Esophagus muscularis mucosa (tissue), 4 donors: ENCODE measurements at regions not wholly inside any gene's neighbourhood (a gene's known extent, or its start where the extent isn't known, plus 50 kb on each side); places are given as distances from the start of the nearest gene placed in this dataset.

ENCODE experiments used
- DNase-seq: peaks from one replicate; pipeline ENCODE4 v3.0.0-alpha.2; 2017; ENCODE audit errors: extremely low spot score
- H3K27ac ChIP-seq, 4 donors: fragments of 200-600 bp; sonication (generic); replicated peaks in 1 of 4; 1 replicate in 3 of 4; 2 replicates in 1 of 4; pipeline ENCODE4 v1.5.1; 2016 to 2019; ENCODE audit warnings: mild to moderate bottlenecking in 1 of 4
- H3K27me3 ChIP-seq, 4 donors: fragments of 200-600 bp; sonication (generic); one replicate each; pipeline versions ENCODE4 v1.5.1 to v1.6.0; 2016 to 2019
- H3K36me3 ChIP-seq, 4 donors: fragments of 200-600 bp; sonication (generic); one replicate each; pipeline ENCODE4 v1.5.1; 2016 to 2019
- H3K4me1 ChIP-seq, 4 donors: fragments of 200-600 bp; sonication (generic); one replicate each; pipeline ENCODE4 v1.5.1; 2016 to 2019
- H3K4me3 ChIP-seq, 4 donors: fragments of 200-600 bp; sonication (generic); 1 replicate in 2 of 4; 2 replicates in 2 of 4; pipeline ENCODE4 v1.5.1; 2016 to 2019; ENCODE audit warnings: mild to moderate bottlenecking in 4 of 4, moderate library complexity in 1 of 4
- H3K9me3 ChIP-seq, 4 donors: fragments of 200-600 bp; sonication (generic); 1 replicate in 3 of 4; 2 replicates in 1 of 4; pipeline ENCODE4 v1.5.1; 2016 to 2019
- EP300 ChIP-seq: sonication (generic); formaldehyde crosslinking; IDR thresholded peaks from one replicate; pipeline ENCODE4 v1.6.1; 2017; ENCODE audit warnings: antibody characterized with exemption
- POLR2A ChIP-seq: fragments of 450-650 bp; IDR thresholded peaks from one replicate; pipeline ENCODE4 v1.6.1; 2017; ENCODE audit warnings: antibody characterized with exemption, moderate library complexity, mild to moderate bottlenecking, low read depth
- POLR2AphosphoS5 ChIP-seq, 2 donors: sonication (generic); formaldehyde crosslinking; IDR thresholded peaks; one replicate each; pipeline ENCODE4 v1.6.1; 2017; ENCODE audit warnings: antibody characterized with exemption in 2 of 2
- WGBS: methylation state at CpG from one replicate; pipeline ENCODE4 v1.1.5; 2018; 5-methylcytosine and 5-hydroxymethylcytosine counted together
- intact Hi-C: fragments of 100-400 bp; cut with DNase I; formaldehyde crosslinking; loops from one replicate; pipeline ENCODE4 v1.15.1; 2023
- TF ChIP-seq, protein P1 (sequence below), 3 experiments: fragments of 200-600 bp in 2 of 3; fragments of 450-650 bp in 1 of 3; sonication (generic) in 2 of 3; IDR thresholded peaks; one replicate each; pipeline ENCODE4 v1.5.1; 2017 to 2019; ENCODE audit warnings: antibody characterized with exemption in 3 of 3, mild to moderate bottlenecking in 2 of 3, moderate library complexity in 1 of 3

GRCh38 chr10:78966182-78966787 lies 102.5 kb upstream of the ZMIZ1 start:
- TF ChIP-seq POLR2A: no peak
- TF ChIP-seq, protein P1, sequence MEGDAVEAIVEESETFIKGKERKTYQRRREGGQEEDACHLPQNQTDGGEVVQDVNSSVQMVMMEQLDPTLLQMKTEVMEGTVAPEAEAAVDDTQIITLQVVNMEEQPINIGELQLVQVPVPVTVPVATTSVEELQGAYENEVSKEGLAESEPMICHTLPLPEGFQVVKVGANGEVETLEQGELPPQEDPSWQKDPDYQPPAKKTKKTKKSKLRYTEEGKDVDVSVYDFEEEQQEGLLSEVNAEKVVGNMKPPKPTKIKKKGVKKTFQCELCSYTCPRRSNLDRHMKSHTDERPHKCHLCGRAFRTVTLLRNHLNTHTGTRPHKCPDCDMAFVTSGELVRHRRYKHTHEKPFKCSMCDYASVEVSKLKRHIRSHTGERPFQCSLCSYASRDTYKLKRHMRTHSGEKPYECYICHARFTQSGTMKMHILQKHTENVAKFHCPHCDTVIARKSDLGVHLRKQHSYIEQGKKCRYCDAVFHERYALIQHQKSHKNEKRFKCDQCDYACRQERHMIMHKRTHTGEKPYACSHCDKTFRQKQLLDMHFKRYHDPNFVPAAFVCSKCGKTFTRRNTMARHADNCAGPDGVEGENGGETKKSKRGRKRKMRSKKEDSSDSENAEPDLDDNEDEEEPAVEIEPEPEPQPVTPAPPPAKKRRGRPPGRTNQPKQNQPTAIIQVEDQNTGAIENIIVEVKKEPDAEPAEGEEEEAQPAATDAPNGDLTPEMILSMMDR (IDR thresholded peaks at IDR 0.05): no peak
- TF ChIP-seq POLR2AphosphoS5 (IDR thresholded peaks at IDR 0.05): no peak
- TF ChIP-seq EP300: no peak
- Histone ChIP-seq H3K9me3 (no peaks in the 10 kb centered on the region), H3K4me1 (peaks cover 18 to 49% (median 44%) of the 10 kb centered on the region in 4 donors), H3K27ac (no peak overlapping the region), H3K27me3 (no peaks in the 10 kb centered on the region), H3K4me3 (no peak overlapping the region), H3K36me3 (no peaks in the 10 kb centered on the region)
- DNase-seq: no peak
- intact Hi-C loops: no loop called here
- WGBS: 95% methylated on average over 9 of the region's 11 CpGs

GRCh38 chr10:78966844-78967488 lies 101.8 kb upstream of the ZMIZ1 start:
- Histone ChIP-seq H3K4me3 (no peak overlapping the region), H3K36me3 (no peaks in the 10 kb centered on the region), H3K27me3 (no peaks in the 10 kb centered on the region), H3K27ac (no peak overlapping the region), H3K9me3 (no peaks in the 10 kb centered on the region), H3K4me1 (peaks cover 20 to 51% (median 44%) of the 10 kb centered on the region in 4 donors)
- no peak for DNase-seq
- 94% methylated on average over 8 of the region's 8 CpGs for WGBS
- TF ChIP-seq POLR2A: no peak
- TF ChIP-seq, protein P1 (IDR thresholded peaks at IDR 0.05): no peak
- TF ChIP-seq POLR2AphosphoS5 (IDR thresholded peaks at IDR 0.05): no peak
- TF ChIP-seq EP300: no peak
- intact Hi-C loops: no loop called here

GRCh38 chr10:78968300-78968942 lies 100.3 kb upstream of the ZMIZ1 start:
- 86% methylated on average over 8 of the region's 9 CpGs for WGBS
- Histone ChIP-seq H3K36me3 (no peaks in the 10 kb centered on the region), H3K27me3 (no peaks in the 10 kb centered on the region), H3K4me1 (peaks cover 32 to 61% (median 57%) of the 10 kb centered on the region in 4 donors), H3K27ac (peak overlapping the region in 2 of 4 donors; percentile 54 to 62), H3K9me3 (no peaks in the 10 kb centered on the region), H3K4me3 (no peak overlapping the region)
- intact Hi-C loops: no loop called here
- TF ChIP-seq POLR2A: no peak
- TF ChIP-seq POLR2AphosphoS5 (IDR thresholded peaks at IDR 0.05): no peak
- TF ChIP-seq, protein P1 (IDR thresholded peaks at IDR 0.05): no peak
- no peak for TF ChIP-seq EP300
- no peak for DNase-seq

DNA sequence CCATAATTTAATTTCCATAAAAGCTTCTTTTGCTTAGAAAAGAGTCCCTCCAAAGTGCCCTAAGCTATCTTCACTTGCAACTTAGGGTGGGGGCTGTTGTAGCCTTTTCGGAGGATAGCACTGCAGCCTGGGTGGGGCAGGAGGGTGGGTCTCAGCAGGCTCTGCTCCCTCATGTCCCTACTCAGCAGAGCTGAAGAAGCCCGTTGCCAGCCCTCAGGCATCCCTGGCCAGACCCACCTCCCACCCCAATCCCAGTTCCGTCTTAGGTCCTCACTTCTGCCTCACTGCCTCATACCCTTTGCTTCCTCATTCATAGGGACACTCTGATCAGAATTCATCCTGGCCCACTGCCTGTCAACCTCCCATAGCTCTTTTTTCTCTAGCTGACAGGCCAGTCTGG lies 99.8 kb upstream of the ZMIZ1 start:
- TF ChIP-seq POLR2AphosphoS5 (IDR thresholded peaks at IDR 0.05) (no peak), POLR2A (no peak), EP300 (no peak)
- TF ChIP-seq, protein P1 (IDR thresholded peaks at IDR 0.05): no peak
- 78% methylated on average over 3 of the region's 3 CpGs for WGBS
- H3K4me1 ChIP-seq: peaks cover 27 to 58% (median 55%) of the 10 kb centered on the region in 4 donors
- H3K27me3 ChIP-seq: no peaks in the 10 kb centered on the region
- no peak for DNase-seq
- H3K27ac ChIP-seq: peak overlapping the region in 3 of 4 donors; percentile 54 to 66 (median 62)
- intact Hi-C loops: no loop called here
- no peak overlapping the region for H3K4me3 ChIP-seq
- no peaks in the 10 kb centered on the region for H3K36me3 ChIP-seq
- H3K9me3 ChIP-seq: no peaks in the 10 kb centered on the region
